GM19468 (cell line): ENCODE measurements at regions not wholly inside any gene's neighbourhood (a gene's known extent, or its start where the extent isn't known, plus 50 kb on each side); places are given as distances from the start of the nearest gene placed in this dataset.

Experiments
- ATAC-seq: cut with Tn5 transposase; IDR thresholded peaks from one replicate; pipeline ENCODE4 v1.9.1; 2021; ENCODE audit warnings: mild to moderate bottlenecking, moderate library complexity, moderate number of reproducible peaks; ENCODE audit not compliant: unreplicated experiment; ENCODE audit errors: extremely low read depth

DNA sequence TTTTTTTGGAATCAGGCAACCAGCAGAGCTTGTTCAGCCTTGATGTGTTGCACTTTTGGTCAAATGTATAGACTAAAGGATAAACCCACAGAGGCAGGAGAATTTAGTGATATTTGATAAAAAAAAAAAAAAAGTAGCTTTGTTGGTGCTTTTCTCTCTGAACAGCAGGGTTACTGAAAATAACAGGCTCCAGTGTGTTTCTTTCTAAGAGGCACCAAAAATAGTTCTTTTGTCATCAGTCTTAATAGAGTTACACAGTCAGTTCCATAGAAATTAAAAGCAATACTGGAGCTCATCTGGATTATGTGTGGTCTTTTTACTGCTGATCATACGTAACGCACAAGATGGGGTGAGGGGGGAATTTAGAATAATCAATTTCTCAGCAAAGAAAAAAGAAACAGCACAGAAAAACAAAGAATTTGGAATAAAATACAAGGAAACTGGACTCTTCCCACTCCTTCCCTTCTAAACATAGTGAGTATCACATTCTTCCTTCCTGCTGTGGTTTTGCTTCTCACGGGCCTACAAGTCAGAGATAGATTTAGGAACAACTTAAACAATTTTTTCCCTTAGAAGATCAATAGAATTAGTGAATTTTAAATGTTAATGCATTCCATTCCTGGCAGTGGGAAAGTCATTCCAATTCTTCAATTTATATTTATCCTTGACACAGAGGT, 178.8 kb upstream of the AKR1E2 start:
- no peak for ATAC-seq

DNA sequence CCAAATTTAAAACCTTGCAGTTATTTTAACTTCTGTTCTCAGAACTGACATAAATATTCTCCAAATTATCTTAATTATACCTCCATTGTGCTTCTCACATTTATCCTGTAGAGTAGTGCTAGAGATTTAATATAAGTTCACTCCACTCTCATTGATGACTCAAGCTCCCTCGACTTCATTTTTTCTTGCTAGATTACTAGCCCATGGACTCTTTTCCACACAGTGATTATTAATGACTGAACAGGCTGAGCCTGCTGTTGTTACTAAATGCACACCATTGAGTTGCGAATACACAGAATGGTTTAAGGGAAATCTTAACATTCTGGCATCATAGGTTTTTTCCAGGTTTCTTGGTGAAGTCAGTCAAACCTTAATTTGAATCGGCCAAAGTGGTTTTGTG, 179.5 kb upstream of the AKR1E2 start:
- no peak for ATAC-seq

DNA sequence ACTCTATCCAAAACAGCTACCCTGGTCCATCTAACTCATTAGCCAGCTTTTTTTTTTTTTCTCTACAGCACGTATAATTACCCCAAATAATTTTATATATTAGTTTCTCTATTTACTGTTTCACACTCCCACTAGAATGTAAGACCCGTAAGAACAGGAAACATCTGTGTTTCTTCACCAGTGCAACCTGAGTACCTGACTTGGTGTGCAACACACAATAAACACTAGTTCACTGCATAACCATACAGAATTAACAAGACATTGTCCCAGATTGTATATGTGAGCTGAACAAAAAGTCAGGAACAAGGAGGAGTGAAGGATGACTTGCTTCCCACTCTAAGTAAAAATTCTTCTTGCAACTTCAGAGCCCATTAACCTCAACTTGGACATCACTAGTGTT, 180.2 kb upstream of the AKR1E2 start:
- no peak for ATAC-seq

DNA sequence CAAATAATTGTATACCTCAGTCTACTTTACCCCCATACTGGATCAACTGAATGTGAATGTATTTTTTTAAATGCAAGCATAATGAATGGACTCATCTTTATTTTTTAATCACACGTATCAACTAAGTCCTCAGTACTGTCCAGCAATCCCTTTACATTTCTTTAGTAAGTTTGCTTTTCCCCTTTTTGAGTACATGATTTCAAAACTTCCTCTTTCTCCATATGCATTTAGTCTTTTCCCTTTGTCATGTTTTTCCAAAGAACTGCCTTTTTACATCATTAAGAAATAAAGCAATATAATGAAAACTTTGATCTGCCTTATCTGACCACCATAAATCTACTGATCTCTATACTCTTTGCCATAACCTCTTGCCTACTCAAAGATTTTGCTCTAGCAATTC, 182.5 kb upstream of the AKR1E2 start:
- ATAC-seq = no peak

DNA sequence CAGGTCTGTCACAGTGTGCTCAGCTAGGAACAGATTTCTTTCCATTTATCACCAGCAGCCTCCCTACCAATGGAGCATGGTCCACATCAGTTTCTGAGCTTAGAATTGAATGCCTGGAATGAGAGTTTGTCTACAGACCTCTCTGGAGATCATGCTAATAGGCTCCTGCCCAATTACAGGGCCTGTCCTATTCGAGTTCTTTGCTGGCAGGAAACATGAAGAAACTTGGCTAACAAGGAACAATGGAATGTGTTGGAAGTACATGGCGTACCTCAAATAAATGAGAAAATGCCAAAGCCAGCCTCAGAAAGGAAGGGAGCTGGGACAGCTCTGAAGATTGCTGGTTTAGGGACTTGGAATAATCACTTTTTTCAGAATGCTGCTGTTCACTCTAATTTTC, 186.0 kb upstream of the AKR1E2 start:
- ATAC-seq = no peak

DNA sequence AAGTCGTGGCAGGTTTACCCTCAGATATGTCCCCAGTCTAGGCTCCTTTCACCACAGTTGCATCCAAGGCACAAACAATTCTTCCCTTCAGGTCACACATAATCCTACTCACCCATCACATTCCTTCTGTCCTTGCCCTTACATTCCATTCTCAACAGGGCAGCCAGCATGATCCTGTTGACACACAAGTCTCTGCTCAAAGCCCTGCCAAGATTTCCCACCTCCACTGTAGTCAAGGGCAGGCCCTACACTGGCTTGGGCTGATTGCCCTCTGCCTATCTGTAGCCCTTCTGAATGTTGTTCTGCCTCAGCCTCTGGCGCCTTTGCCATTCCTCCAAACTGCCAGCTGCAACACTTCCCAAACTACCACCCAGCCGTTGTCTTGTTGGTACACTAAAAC, 187.9 kb upstream of the AKR1E2 start:
- ATAC-seq = no peak

DNA sequence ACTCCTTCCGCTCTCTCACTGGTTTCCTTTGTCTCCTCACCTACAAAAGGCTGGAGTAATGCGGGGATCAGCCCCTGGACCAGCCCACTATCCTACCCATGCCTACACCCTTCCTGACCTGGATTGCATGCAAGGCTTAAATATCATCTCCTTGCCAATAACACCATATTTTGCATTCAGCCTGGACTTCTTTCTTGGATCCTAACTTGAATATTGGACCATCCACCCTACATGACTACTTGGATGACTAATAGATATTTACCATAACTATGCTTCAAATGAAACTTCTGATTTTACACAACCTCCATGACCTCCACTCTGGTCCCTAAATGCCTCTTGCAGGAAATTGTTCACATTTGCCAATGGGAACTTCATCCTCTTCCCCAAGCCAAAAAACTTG, 188.3 kb upstream of the AKR1E2 start:
- ATAC-seq = no peak

DNA sequence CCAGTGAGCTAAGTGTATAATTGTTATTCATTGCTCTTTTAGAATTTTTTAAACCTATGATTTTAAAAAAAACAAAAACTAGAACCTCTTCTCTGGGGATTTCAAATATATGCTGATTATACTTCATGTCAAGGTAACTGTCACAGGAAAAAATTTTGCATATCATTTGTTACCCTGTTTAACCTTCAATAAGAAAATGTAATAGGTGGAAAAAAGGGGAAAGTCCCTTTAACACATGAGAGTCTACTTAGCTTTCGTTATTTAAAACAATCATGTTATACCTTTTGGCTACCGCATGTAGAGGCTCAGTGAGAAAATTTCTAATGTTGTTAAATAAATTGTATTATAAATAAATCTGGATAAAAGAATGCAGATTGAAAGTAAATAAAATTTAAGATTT, 190.1 kb upstream of the AKR1E2 start:
- no peak for ATAC-seq

DNA sequence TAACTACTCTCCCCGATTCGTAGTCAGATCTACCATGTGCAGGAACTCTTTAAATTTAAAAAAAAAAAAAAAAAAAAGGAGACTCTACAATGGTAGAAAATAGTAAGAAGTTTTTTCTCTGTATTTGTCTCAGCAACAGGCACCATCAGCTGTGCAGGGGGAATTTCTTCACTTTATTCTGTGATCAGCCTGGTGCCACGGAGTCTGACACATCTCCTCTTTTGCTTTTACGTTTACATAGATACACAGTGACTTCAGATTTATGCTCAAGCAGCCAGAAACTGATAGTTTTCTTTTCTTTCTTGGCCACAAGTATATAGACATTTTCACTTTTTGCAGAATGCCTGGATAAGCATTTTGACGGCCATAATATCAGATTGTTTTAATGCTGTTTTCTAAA, 190.6 kb upstream of the AKR1E2 start:
- no peak for ATAC-seq

DNA sequence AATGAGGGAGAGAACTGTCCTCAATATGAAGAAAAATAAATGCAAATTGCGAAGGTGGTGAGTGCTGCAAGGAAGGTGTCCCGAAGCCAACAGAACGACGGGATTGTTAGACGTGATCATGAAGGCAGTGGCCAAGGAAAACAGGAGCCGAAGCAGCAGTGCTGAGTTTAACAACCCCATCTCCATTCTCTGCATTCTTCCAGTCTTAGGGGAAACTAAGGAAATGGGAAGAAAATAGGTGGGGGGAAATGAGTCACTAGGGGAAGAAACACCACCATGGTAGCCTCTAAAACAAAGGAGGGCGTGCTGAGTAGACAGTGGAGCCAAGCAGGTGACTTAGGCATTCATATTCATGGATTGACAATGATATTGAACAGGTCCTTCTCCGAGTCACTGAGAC, 192.2 kb upstream of the AKR1E2 start:
- no peak for ATAC-seq

DNA sequence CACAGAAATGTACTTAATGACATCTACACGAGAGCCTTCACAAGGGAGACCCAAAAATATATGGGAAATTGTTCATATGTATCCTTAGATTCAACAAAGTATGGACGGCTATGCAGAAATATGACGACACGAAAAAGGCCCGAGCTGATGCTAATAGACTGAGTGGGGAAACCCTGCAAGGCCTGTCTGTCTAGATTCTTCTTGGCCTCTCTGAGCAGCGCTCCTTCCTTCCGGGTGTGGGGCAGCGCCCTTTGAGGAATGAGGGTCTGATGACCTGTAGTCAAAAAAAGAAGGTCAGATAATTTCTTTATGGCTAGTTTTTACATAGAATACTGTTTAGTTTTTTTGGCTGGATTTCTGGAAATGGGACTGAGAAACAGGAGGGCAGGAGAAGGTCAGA, 192.8 kb upstream of the AKR1E2 start:
- no peak for ATAC-seq

DNA sequence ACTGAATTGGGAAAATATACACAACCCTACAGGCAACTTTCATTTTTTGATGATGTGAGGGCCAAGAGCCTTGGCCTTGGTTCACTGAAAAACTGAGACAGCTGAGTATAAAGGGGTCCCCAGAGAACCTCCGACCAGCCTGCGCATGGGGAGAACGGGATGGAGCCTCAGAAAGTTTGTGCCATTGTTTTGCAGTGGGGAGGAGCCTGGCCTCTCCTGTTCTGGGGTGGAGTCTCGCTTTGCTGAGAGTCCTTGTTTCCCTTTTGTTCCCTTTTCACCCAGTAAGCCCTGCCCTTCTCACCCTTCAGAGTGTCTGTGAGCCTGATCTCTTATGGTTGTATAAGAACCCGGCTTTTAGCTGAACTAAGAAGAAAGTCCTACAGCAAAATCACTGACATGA, 193.2 kb upstream of the AKR1E2 start:
- ATAC-seq = no peak

DNA sequence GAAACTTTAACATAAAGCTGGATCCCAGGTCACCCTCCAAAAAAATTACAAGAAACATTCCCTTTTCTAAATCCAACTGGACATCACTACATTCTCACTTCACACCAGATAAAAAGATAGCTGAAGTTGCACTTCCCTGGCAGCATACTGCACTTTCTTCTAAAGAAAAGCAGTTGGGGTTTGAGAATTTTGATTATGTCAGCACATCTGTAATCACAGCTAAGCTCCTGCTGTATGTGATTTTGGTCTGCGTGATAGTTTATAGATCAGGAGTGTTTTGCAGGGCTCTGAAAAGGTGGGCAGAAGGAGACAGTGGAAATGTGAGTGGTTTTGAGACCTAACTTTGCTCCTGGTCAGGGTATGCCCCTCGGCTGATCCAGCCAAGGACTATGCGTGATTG, 199.1 kb upstream of the AKR1E2 start:
- ATAC-seq = no peak

DNA sequence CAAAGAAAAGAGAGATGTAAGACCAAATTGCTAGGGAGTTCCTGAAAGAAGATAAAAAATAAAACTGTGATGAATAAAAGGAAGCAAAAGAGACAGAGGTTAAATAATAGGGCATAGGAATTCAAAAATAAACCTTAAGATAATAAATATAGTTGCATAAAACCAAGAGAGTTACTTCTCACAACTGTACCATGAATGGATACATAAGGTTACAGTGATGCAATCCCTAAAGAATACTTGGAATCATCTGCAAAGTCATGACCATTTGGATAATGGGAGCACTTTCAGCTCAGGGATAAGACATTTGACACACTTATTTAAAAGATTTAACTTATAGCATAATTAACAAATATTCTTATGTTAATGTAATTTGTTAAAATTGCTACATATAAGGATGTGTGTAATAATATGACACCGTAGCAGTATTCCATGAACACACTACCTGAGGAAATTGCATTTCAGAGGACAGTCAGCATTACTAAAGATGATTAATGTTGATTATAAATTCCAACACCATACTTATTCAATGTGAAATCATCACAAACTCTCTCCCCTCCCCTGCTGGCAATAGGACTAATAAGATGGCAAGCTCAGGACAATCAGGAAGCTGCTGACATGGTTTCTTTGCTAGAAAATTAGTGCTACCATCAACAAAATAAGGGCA, 202.1 kb upstream of the AKR1E2 start:
- ATAC-seq = no peak

DNA sequence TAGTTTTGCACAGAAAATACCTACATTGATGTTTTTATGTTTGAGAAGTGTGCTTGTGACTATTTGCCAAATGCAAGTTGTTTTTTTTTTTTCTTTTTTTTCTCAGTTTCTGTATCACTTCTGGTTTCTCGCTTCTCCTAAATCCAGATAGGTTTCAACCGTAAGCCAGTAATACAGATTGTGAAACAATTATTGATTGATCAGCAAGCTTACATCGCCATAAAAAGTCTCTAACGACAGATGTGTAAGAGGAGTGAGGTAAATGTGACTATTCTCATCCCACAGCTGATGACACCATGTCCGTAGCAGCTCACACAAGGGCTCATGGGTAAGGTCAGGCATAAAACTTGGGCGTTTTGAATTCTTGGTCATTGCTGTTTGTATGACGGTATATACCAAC, 202.8 kb upstream of the AKR1E2 start:
- no peak for ATAC-seq

DNA sequence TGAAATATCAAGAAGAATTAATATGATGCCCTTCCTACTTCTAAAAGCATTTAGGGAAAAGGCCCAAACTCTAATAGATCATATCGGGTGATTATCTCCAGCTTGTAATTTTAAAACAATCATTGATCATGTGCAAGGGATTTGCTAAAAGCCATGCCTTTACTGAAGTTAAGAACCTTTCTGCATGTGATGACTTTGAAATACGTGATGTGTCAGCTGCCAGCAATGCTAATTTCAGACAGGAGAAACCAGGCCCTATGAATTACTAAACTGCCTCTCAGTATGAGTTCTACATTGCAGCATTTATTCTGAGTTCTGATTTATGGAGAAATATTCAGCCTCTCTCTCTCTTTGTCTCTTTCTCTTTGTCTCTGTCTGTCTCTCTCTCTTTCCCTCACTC, 203.6 kb upstream of the AKR1E2 start:
- no peak for ATAC-seq

DNA sequence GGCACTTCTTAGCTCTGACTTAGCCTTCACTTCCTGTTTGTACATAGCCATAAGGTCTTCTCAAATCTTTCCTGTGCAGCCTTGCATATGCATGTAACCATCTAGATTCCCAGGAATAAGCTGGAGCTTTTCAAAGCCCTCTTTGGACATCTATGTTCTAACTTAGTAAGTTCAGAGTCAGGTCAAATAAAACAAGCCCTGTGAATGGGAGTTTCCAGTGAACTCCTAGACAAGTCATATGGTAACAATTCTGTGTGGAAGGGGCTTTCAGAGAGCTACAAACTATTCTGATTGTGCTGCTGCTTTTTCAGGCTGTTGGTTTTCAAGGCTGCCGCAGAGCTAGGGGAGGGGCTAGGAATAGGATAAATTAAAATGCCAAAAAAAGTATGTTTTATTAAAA, 208.4 kb upstream of the AKR1E2 start:
- ATAC-seq = no peak

DNA sequence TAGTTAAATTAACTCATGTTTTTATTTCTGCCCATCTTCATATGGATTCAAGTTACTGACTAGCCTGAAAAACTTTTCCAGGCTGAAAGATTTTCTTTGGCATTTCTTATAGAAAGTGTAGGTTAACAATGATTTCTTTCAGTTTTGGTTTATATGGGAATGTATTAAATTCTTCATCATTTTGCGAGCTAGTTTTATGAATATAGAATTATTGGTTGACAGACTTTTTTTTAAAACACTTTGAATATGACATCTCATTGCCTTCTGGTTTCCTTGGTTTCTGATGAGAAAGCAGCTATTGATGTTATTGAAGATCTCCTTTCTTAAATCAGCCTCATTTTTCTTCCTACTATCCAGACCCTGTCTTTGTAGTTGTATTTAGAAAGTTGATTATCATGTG, 211.0 kb upstream of the AKR1E2 start:
- no peak for ATAC-seq

DNA sequence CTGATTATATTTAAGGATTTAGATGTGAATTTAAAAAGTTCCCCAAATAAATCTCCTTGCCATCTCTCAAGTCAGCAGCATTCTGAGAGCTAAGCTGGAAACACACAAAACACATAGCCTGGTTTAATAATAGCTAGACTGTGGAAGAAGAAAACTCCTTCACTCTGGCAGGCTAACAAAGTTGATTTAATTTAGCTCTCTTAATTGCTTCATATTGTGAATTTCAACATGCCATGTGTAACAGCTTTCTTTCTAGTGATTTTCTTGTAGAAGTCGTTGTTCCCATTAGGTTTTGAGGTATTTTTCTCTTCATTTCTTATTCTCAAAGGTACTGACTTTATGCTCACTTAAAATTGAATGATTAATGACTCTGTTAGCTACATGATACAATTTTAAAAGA, 216.8 kb upstream of the AKR1E2 start:
- ATAC-seq = no peak

DNA sequence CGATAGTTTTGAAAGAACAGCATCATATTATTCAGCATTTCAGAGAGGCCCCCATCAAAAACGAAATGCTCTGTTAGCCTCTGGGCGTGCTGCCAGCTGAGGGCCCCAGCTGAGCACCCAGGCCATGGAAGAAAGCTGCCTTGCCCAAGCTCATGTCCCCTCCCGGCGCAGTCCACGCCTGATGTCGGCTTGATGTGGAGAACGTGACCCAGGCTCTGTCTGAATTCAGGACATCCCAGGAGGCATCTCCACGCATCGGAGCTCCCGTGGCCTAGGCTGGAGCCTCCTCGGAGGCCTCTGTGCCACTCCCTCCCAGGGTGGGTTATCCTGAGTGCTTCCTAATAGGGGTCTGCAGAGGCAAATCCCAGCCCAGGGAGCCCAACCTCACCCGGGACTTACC, 218.3 kb upstream of the AKR1E2 start:
- ATAC-seq = no peak

DNA sequence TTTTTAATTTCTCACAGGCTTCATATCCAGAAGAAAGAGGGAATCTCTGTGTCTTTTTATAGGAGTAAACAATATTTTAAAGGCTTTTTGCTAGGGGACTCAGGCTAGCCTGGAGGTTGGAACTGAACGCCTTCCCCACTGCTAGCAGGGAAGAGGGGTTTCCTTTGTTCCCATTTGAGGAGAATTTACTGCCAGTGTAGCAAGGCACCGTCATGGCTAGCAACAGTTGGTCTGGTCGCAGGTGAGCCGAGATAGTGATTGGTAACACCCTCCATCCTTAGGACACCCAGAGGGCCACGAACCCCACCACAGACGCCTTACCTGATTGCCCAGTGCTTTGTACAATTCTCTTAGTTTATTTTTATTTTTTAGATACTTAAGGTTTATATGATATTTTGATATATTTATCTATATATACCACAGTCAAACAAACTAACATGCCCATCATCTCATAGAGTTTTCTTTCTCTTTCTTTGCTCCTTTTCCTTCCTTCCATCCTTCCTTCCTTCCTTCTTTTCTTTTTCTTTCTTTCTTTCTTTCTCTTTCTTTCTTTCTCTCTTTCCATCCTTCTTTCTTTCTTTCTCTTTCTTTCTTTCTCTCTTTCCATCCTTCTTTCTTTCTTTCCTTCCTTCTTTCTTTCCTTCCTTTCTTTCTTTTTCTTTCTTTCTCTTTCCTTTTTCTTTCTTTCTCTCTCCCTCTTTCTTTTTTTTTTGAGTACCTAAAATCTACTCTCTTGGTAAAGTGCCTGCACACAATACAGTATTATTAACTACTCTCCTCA, 219.0 kb upstream of the AKR1E2 start:
- ATAC-seq = no peak
